Lower leg skin (tissue), 3 donors: ENCODE measurements at regions not wholly inside any gene's neighbourhood (a gene's known extent, or its start where the extent isn't known, plus 50 kb on each side); places are given as distances from the start of the nearest gene placed in this dataset.

Source experiments
- CTCF ChIP-seq, 3 donors: fragments of 450-650 bp; IDR thresholded peaks; one replicate each; pipeline ENCODE4 v1.5.1; 2016; ENCODE audit warnings: antibody characterized with exemption in 3 of 3, mild to moderate bottlenecking in 3 of 3, moderate library complexity in 2 of 3
- POLR2A ChIP-seq, 2 donors: fragments of 450-650 bp; IDR thresholded peaks; one replicate each; pipeline ENCODE4 v1.6.1; 2016 to 2017; ENCODE audit warnings: antibody characterized with exemption in 2 of 2, mild to moderate bottlenecking in 1 of 2, moderate library complexity in 1 of 2

GRCh38 chr6:44533421-44533820 is 145.9 kb downstream of the CDC5L start:
- TF ChIP-seq CTCF (IDR thresholded peaks at IDR 0.05) (no peak), POLR2A (IDR thresholded peaks at IDR 0.05) (no peak)
